ENCODE measurements at regions not wholly inside any gene's neighbourhood (a gene's known extent, or its start where the extent isn't known, plus 50 kb on each side); places are given as distances from the start of the nearest gene placed in this dataset.
"Not testable (repeated sequence)": the region's sequence is repeated elsewhere in the genome, so short reads cannot be mapped to it uniquely, and the experiment has no call there.

DNA sequence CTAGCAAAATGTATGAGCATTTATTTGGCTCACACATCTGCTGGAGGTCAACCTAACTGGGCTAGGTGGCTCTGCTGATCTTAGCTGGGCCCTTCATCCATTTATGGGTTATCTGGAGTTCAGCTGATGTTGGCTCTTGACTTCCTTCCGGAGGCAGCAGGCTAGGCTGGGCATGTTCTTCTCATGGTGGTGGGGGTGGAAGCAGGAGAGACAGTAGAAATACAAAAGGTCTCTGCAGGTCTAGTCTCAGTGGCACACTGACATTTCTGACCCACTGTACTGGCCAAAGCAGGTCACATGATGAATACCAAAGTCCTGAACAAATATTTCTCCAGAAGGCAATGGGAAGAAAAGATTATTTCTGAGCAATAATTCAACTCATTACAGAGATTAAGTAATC is 334.6 kb downstream of the CRPPA start:
- no peaks in the 10 kb centered on the region for H3K9me3 ChIP-seq
- DNase-seq (no peak), ATAC-seq (no peak)
- H3K4me1 ChIP-seq, result peaks cover 0 to 6% (median 0%) of the 10 kb centered on the region in 9 donors
- no peaks in the 10 kb centered on the region for H3K27me3 ChIP-seq
- H3K4me3 ChIP-seq, result no peak overlapping the region
- H3K27ac ChIP-seq, result no peak overlapping the region
- no peaks in the 10 kb centered on the region for H3K36me3 ChIP-seq
- TF ChIP-seq, protein P1, sequence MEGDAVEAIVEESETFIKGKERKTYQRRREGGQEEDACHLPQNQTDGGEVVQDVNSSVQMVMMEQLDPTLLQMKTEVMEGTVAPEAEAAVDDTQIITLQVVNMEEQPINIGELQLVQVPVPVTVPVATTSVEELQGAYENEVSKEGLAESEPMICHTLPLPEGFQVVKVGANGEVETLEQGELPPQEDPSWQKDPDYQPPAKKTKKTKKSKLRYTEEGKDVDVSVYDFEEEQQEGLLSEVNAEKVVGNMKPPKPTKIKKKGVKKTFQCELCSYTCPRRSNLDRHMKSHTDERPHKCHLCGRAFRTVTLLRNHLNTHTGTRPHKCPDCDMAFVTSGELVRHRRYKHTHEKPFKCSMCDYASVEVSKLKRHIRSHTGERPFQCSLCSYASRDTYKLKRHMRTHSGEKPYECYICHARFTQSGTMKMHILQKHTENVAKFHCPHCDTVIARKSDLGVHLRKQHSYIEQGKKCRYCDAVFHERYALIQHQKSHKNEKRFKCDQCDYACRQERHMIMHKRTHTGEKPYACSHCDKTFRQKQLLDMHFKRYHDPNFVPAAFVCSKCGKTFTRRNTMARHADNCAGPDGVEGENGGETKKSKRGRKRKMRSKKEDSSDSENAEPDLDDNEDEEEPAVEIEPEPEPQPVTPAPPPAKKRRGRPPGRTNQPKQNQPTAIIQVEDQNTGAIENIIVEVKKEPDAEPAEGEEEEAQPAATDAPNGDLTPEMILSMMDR (IDR thresholded peaks at IDR 0.05), result no peak
- 37 to 41% methylated on average over 1 of the region's 1 CpG for WGBS, 2 donors
- intact Hi-C loops (cut with DNase I), result loop anchor here in 1 of 10 donors (10.0 kb wide), 1 partner anchor 478 kb away; no protein-coding TSS in a partner anchor

DNA sequence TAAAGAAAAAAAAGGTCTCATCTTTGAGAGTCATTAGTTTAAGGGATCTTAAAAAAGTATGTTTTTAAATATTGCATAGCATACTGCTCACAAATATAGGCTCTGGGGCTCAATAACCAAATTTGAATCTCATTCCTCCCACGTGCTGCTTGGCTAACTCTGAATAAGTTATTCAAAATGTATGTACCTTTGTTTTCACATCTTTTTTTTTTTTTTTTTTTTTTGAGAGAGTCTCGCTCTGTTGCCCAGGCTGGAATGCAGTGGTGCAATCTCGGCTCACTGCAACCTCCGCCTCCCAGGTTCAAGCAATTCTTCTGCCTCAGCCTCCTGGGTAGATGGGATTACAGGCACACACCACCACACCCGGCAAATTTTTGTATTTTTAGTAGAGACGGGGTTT is 335.6 kb downstream of the CRPPA start:
- WGBS, 2 donors, result 88 to 95% methylated on average over 5 to 6 of the region's 6 CpGs
- H3K9me3 ChIP-seq, ATAC-seq, H3K27ac ChIP-seq, DNase-seq, H3K36me3 ChIP-seq, H3K4me3 ChIP-seq, H3K27me3 ChIP-seq, H3K4me1 ChIP-seq: not testable (repeated sequence)
- intact Hi-C loops (cut with DNase I), result loop anchor here in 1 of 10 donors (10.0 kb wide), 1 partner anchor 479 kb away; no protein-coding TSS in a partner anchor

DNA sequence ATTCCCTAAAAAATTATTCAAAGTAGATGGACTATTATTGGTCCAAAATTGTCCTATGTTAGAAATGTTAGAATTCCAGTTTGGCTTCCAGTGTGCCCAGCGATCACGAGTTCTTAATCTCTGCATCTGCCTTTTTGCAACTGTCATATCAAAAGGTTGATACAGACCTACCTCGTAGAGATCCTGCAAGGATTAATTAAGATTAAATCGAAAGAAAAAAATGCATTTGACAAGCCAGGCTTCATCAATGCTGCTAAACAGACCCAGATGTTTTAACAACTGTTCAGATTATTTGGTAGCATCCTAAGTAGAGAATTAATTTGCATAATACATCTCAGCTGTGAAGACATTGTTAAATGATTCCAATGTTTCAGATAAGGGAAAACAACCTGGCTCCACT is 336.5 kb downstream of the CRPPA start:
- Histone ChIP-seq H3K9me3 (no peaks in the 10 kb centered on the region), H3K4me3 (no peak overlapping the region), H3K27me3 (no peaks in the 10 kb centered on the region), H3K36me3 (no peaks in the 10 kb centered on the region), H3K4me1 (peaks cover 0 to 3% (median 0%) of the 10 kb centered on the region in 9 donors), H3K27ac (peak overlapping the region in 1 of 10 donors; percentile 45)
- intact Hi-C loops (cut with DNase I), result loop anchor here in 1 of 10 donors (10.0 kb wide), 1 partner anchor 480 kb away; no protein-coding TSS in a partner anchor
- TF ChIP-seq, protein P1 (IDR thresholded peaks at IDR 0.05), result no peak
- ATAC-seq (no peak), DNase-seq (no peak)
- 86 to 87% methylated on average over 4 of the region's 4 CpGs for WGBS, 2 donors

DNA sequence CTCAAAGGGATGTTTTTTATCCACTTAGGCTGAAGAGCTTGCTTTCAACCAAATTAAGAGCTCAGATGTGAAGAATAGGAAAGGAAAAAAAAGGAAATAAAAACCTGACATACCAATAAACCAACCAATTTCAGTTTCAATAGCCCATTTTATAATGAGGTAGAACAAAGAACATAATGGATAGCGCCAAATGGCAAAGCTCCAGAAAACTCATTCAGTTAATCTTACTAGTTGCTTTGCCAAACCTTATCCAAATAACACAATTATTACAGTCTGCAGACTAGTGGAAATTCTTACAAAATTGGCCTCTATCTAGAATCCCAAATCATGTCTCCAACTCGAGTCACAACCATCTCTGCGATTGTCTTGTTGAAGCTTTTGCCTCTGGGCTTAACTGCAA is 337.0 kb downstream of the CRPPA start:
- WGBS, 2 donors, result 53 to 69% methylated on average over 3 of the region's 3 CpGs
- Histone ChIP-seq H3K4me1 (peaks cover 0 to 3% (median 0%) of the 10 kb centered on the region in 9 donors), H3K27me3 (no peaks in the 10 kb centered on the region), H3K9me3 (no peaks in the 10 kb centered on the region), H3K27ac (peak overlapping the region in 2 of 10 donors; percentile 15 to 45), H3K4me3 (no peak overlapping the region), H3K36me3 (no peaks in the 10 kb centered on the region)
- peak in 2 of 8 donors; percentile 31 to 46 for ATAC-seq
- TF ChIP-seq, protein P1 (IDR thresholded peaks at IDR 0.05), result no peak
- DNase-seq, result peak in 1 of 2 donors; percentile 41
- intact Hi-C loops (cut with DNase I), result loop anchor here in 1 of 10 donors (10.0 kb wide), 1 partner anchor 480 kb away; no protein-coding TSS in a partner anchor

DNA sequence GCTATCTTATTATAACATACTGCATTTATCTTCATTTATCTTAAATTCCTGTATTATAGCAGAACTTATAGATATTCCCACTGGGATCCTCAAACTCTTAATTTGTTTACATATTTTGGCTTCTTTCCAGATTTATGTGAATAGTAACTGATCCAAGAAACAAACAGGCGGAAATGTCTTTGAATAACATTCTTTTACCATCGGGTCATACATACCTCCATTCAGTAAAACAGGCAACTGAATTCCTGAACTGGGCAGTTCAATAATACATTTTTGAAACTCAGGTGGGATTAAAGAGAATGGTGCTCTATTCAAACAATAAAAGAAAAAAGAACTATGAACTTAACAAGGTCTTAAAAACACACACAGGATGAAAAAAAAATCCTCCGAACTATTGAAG is 337.4 kb downstream of the CRPPA start:
- DNase-seq (no peak), ATAC-seq (no peak)
- intact Hi-C loops (cut with DNase I), result loop anchor here in 1 of 10 donors (10.0 kb wide), 1 partner anchor 481 kb away; no protein-coding TSS in a partner anchor
- Histone ChIP-seq H3K4me3 (no peak overlapping the region), H3K27me3 (no peaks in the 10 kb centered on the region), H3K36me3 (no peaks in the 10 kb centered on the region), H3K4me1 (peaks cover 0 to 3% (median 0%) of the 10 kb centered on the region in 9 donors), H3K27ac (peak overlapping the region in 2 of 10 donors; percentile 15 to 45), H3K9me3 (no peaks in the 10 kb centered on the region)
- 35 to 53% methylated on average over 3 of the region's 3 CpGs for WGBS, 2 donors
- TF ChIP-seq, protein P1 (IDR thresholded peaks at IDR 0.05), result no peak

Measured in heart right ventricle (tissue), 16 donors.